ENCODE measurements at regions not wholly inside any gene's neighbourhood (a gene's known extent, or its start where the extent isn't known, plus 50 kb on each side); places are given as distances from the start of the nearest gene placed in this dataset.
A peak's percentile ranks its signal among the peaks of the same experiment; 100 is the strongest.

- no peak overlapping the region for H4K8ac ChIP-seq (ENCODE audit: low read depth, low read length)
- H3K4me1 ChIP-seq (ENCODE audit: control insufficient read depth in 1 of 2, insufficient read depth in 2 of 2, low read length in 2 of 2) = peaks cover 0 to 3% of the 10 kb centered on the region in 2 experiments
- no peak overlapping the region for H2AFZ ChIP-seq (ENCODE audit: insufficient read depth, low read length, poor library complexity)
- DNase-seq = peak; percentile 12 to 22
- no peaks in the 10 kb centered on the region for H3K79me1 ChIP-seq (ENCODE audit: low read length)
- no peak overlapping the region for H3K4me2 ChIP-seq (ENCODE audit: low read length)
- H3K36me3 ChIP-seq (ENCODE audit: control insufficient read depth in 1 of 2, insufficient read depth in 2 of 2, low read length in 2 of 2) = no peaks in the 10 kb centered on the region
- H3K27ac ChIP-seq (ENCODE audit: low read depth, low read length) = no peak overlapping the region
- no peak overlapping the region for H3K14ac ChIP-seq (ENCODE audit: low read length)
- H4K12ac ChIP-seq (ENCODE audit: low read depth, low read length) = no peak overlapping the region
- H2BK120ac ChIP-seq (ENCODE audit: insufficient read depth, low read length, poor library complexity) = no peak overlapping the region
- no peak overlapping the region for H4K91ac ChIP-seq (ENCODE audit: low read depth, low read length)
- no peak overlapping the region for H2BK12ac ChIP-seq (ENCODE audit: low read length)
- no peaks in the 10 kb centered on the region for H3K9me3 ChIP-seq (ENCODE audit: insufficient read depth, low read depth, low read length)
- no peak overlapping the region for H3K18ac ChIP-seq (ENCODE audit: low read length)
- H3K4me3 ChIP-seq (ENCODE audit: low read depth, low read length) = no peak overlapping the region
- H3K79me2 ChIP-seq (ENCODE audit: control insufficient read depth, insufficient read depth, low read length, poor library complexity) = no peaks in the 10 kb centered on the region
- no peak overlapping the region for H3K23ac ChIP-seq (ENCODE audit: low read length)
- H3K9ac ChIP-seq (ENCODE audit: low read length) = no peak overlapping the region
- no peaks in the 10 kb centered on the region for H3K27me3 ChIP-seq (ENCODE audit: insufficient read depth, low read length)
- no peak overlapping the region for H2AK5ac ChIP-seq (ENCODE audit: low read length)
- H2BK5ac ChIP-seq (ENCODE audit: low read depth, low read length, poor library complexity) = no peak overlapping the region
- no CpG with 5 or more reads among the region's 2 CpGs for WGBS (ENCODE audit: extremely low coverage, insufficient coverage, insufficient read length)
- no peak overlapping the region for H3K4ac ChIP-seq (ENCODE audit: low read depth, low read length)
These were observed 214.9 kb upstream of the WWC1 start for GRCh38 chr5:168076561-168076991.

DNA sequence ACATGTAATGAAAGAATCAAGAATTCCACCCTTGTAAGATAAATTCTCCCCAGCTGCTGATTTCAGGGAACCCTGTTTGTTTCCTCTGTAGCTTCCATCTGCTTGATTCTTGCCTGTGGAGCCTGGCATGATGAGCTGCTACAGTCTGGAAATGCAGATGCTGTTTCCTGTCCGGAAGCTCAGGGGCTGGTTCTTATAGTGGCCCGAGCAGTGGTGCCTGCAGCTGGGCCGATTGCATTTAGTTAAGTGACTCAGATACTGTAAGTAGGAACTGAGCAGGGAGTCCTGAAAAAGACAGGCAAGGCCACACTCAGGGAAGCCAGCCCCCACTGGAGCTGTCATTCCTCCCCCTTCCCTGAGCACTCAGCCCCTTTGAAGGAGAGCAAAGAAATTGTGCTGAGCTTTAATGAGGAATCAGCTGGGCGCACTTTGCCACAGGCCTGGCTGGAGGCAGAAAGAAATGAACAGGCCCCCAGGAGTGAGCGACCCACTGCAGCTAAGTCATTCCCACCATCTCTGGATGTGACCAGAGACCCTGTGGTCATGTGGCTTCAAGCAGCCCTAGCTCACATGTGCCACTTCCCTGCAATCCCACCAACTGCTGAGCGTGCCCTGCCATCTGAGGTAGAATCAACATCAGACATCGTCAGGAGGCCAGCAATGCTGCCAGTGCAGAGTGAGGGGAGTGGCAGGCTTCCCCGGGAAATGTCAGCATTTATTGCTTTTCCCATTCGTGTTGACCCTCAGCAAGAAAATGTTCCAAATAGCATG is 206.0 kb upstream of the WWC1 start:
- H4K91ac ChIP-seq (ENCODE audit: low read depth, low read length) = no peak overlapping the region
- H3K79me2 ChIP-seq (ENCODE audit: control insufficient read depth, insufficient read depth, low read length, poor library complexity) = no peaks in the 10 kb centered on the region
- H3K9me3 ChIP-seq (ENCODE audit: insufficient read depth, low read depth, low read length) = peaks cover 4% of the 10 kb centered on the region
- no peak overlapping the region for H4K12ac ChIP-seq (ENCODE audit: low read depth, low read length)
- H3K4me2 ChIP-seq (ENCODE audit: low read length) = no peak overlapping the region
- H3K79me1 ChIP-seq (ENCODE audit: low read length) = no peaks in the 10 kb centered on the region
- no peak overlapping the region for H2AK5ac ChIP-seq (ENCODE audit: low read length)
- H3K9ac ChIP-seq (ENCODE audit: low read length) = no peak overlapping the region
- H3K4ac ChIP-seq (ENCODE audit: low read depth, low read length) = no peak overlapping the region
- no peak overlapping the region for H2BK5ac ChIP-seq (ENCODE audit: low read depth, low read length, poor library complexity)
- H3K23ac ChIP-seq (ENCODE audit: low read length) = no peak overlapping the region
- no peak overlapping the region for H2BK120ac ChIP-seq (ENCODE audit: insufficient read depth, low read length, poor library complexity)
- H3K4me3 ChIP-seq (ENCODE audit: low read depth, low read length) = no peak overlapping the region
- H2BK12ac ChIP-seq (ENCODE audit: low read length) = no peak overlapping the region
- no peak overlapping the region for H3K27ac ChIP-seq (ENCODE audit: low read depth, low read length)
- no peak for DNase-seq
- WGBS (ENCODE audit: extremely low coverage, insufficient coverage, insufficient read length) = no CpG with 5 or more reads among the region's 9 CpGs
- no peaks in the 10 kb centered on the region for H3K27me3 ChIP-seq (ENCODE audit: insufficient read depth, low read length)
- H4K8ac ChIP-seq (ENCODE audit: low read depth, low read length) = no peak overlapping the region
- no peaks in the 10 kb centered on the region for H3K36me3 ChIP-seq (ENCODE audit: control insufficient read depth in 1 of 2, insufficient read depth in 2 of 2, low read length in 2 of 2)
- H3K18ac ChIP-seq (ENCODE audit: low read length) = no peak overlapping the region
- H3K4me1 ChIP-seq (ENCODE audit: control insufficient read depth in 1 of 2, insufficient read depth in 2 of 2, low read length in 2 of 2) = no peaks in the 10 kb centered on the region
- no peak overlapping the region for H3K14ac ChIP-seq (ENCODE audit: low read length)
- no peak overlapping the region for H2AFZ ChIP-seq (ENCODE audit: insufficient read depth, low read length, poor library complexity)

DNA sequence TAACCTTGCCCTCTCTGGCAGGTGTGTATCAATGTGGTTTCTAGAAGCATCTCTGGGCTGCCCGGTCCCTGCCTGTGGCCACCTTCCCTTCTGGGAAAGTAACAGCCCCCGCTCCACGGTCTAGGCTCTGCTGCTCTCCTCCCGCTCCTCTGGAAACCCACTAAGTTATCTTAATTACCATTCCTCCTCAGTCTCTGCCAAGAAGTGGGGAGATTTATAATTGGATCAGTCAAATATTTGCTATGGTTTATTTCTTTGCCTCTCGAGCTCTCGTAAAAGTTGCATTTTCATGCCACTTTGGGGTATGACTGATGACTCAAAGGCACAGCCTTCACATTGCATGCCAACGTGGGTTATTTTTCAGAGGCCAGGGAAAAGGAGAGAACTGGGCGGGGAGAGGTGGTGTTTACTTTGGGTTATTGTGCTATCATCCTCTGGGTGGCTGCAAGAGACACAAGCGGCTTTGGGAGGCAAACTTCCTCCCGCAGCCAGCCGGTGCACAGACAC is 205.3 kb upstream of the WWC1 start:
- Histone ChIP-seq H3K9ac (ENCODE audit: low read length) (no peak overlapping the region), H2BK120ac (ENCODE audit: insufficient read depth, low read length, poor library complexity) (no peak overlapping the region), H4K8ac (ENCODE audit: low read depth, low read length) (no peak overlapping the region), H2BK12ac (ENCODE audit: low read length) (no peak overlapping the region), H3K4me2 (ENCODE audit: low read length) (no peak overlapping the region), H2AK5ac (ENCODE audit: low read length) (no peak overlapping the region), H3K9me3 (ENCODE audit: insufficient read depth, low read depth, low read length) (peaks cover 4% of the 10 kb centered on the region), H3K36me3 (ENCODE audit: control insufficient read depth in 1 of 2, insufficient read depth in 2 of 2, low read length in 2 of 2) (no peaks in the 10 kb centered on the region), H3K18ac (ENCODE audit: low read length) (no peak overlapping the region), H3K27me3 (ENCODE audit: insufficient read depth, low read length) (no peaks in the 10 kb centered on the region), H3K79me2 (ENCODE audit: control insufficient read depth, insufficient read depth, low read length, poor library complexity) (no peaks in the 10 kb centered on the region), H3K4me1 (ENCODE audit: control insufficient read depth in 1 of 2, insufficient read depth in 2 of 2, low read length in 2 of 2) (no peaks in the 10 kb centered on the region), H4K91ac (ENCODE audit: low read depth, low read length) (no peak overlapping the region), H2BK5ac (ENCODE audit: low read depth, low read length, poor library complexity) (no peak overlapping the region), H2AFZ (ENCODE audit: insufficient read depth, low read length, poor library complexity) (no peak overlapping the region), H3K4me3 (ENCODE audit: low read depth, low read length) (no peak overlapping the region), H3K79me1 (ENCODE audit: low read length) (no peaks in the 10 kb centered on the region), H3K14ac (ENCODE audit: low read length) (no peak overlapping the region), H3K23ac (ENCODE audit: low read length) (no peak overlapping the region), H3K4ac (ENCODE audit: low read depth, low read length) (no peak overlapping the region), H3K27ac (ENCODE audit: low read depth, low read length) (no peak overlapping the region), H4K12ac (ENCODE audit: low read depth, low read length) (no peak overlapping the region)
- no peak for DNase-seq
- WGBS (ENCODE audit: extremely low coverage, insufficient coverage, insufficient read length) = no CpG with 5 or more reads among the region's 11 CpGs

DNA sequence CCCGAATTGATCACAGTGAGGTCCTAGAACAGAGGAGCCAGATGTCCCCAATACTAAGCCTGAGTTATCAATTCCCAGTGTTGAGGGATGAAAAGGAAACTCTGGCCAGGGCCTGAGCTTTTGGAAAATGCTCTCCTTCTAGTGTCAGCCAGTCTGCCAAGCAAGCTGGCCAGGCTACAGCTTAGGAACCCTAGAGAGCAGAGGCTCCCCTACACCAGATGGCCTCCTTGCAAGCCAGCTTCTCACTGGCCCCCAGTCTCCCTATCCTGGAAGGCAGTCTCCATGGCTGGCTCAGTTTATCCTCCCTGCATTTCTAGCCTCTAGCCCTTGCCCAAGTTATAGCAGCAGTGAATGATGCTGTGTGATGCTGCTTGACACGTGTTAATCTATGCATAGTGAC is 204.7 kb upstream of the WWC1 start:
- no peaks in the 10 kb centered on the region for H3K27me3 ChIP-seq (ENCODE audit: insufficient read depth, low read length)
- no peak overlapping the region for H4K8ac ChIP-seq (ENCODE audit: low read depth, low read length)
- no peak overlapping the region for H2AK5ac ChIP-seq (ENCODE audit: low read length)
- H2BK5ac ChIP-seq (ENCODE audit: low read depth, low read length, poor library complexity) = no peak overlapping the region
- no peak overlapping the region for H2BK12ac ChIP-seq (ENCODE audit: low read length)
- H3K4ac ChIP-seq (ENCODE audit: low read depth, low read length) = no peak overlapping the region
- no CpG with 5 or more reads among the region's 2 CpGs for WGBS (ENCODE audit: extremely low coverage, insufficient coverage, insufficient read length)
- no peaks in the 10 kb centered on the region for H3K79me1 ChIP-seq (ENCODE audit: low read length)
- no peak overlapping the region for H3K23ac ChIP-seq (ENCODE audit: low read length)
- no peaks in the 10 kb centered on the region for H3K36me3 ChIP-seq (ENCODE audit: control insufficient read depth in 1 of 2, insufficient read depth in 2 of 2, low read length in 2 of 2)
- no peaks in the 10 kb centered on the region for H3K79me2 ChIP-seq (ENCODE audit: control insufficient read depth, insufficient read depth, low read length, poor library complexity)
- no peak for DNase-seq
- no peak overlapping the region for H3K9ac ChIP-seq (ENCODE audit: low read length)
- H4K91ac ChIP-seq (ENCODE audit: low read depth, low read length) = no peak overlapping the region
- no peak overlapping the region for H3K4me3 ChIP-seq (ENCODE audit: low read depth, low read length)
- H3K4me2 ChIP-seq (ENCODE audit: low read length) = no peak overlapping the region
- no peak overlapping the region for H2BK120ac ChIP-seq (ENCODE audit: insufficient read depth, low read length, poor library complexity)
- no peaks in the 10 kb centered on the region for H3K4me1 ChIP-seq (ENCODE audit: control insufficient read depth in 1 of 2, insufficient read depth in 2 of 2, low read length in 2 of 2)
- H3K27ac ChIP-seq (ENCODE audit: low read depth, low read length) = no peak overlapping the region
- no peak overlapping the region for H2AFZ ChIP-seq (ENCODE audit: insufficient read depth, low read length, poor library complexity)
- peaks cover 4% of the 10 kb centered on the region for H3K9me3 ChIP-seq (ENCODE audit: insufficient read depth, low read depth, low read length)
- no peak overlapping the region for H4K12ac ChIP-seq (ENCODE audit: low read depth, low read length)
- no peak overlapping the region for H3K18ac ChIP-seq (ENCODE audit: low read length)
- H3K14ac ChIP-seq (ENCODE audit: low read length) = no peak overlapping the region

All from trophoblast cell (in vitro differentiated cells and primary cell).